Panc1 (cell line): ENCODE measurements at regions not wholly inside any gene's neighbourhood (a gene's known extent, or its start where the extent isn't known, plus 50 kb on each side); places are given as distances from the start of the nearest gene placed in this dataset.

Experiments
- CTCF ChIP-seq: fragments of 450-650 bp; IDR thresholded peaks from 2 replicates; pipeline ENCODE4 v1.5.1; 2017; ENCODE audit warnings: mild to moderate bottlenecking
- REST ChIP-seq, 2 experiments: IDR thresholded peaks; 2 replicates each; pipeline ENCODE4 v1.6.1; 2011 to 2012; ENCODE audit warnings: low read depth in 2 of 2, control low read depth in 1 of 2, low read length in 1 of 2, mild to moderate bottlenecking in 1 of 2, moderate library complexity in 1 of 2; ENCODE audit not compliant: insufficient read depth in 1 of 2

- TF ChIP-seq CTCF, result no peak
- no peak for TF ChIP-seq REST (IDR thresholded peaks at IDR 0.05; ENCODE audit: insufficient read depth in 1 of 2, low read depth in 2 of 2, low read length in 1 of 2)
These were observed 356.4 kb downstream of the BCL11B start for GRCh38 chr14:98915625-98916024.
